ENCODE measurements at regions not wholly inside any gene's neighbourhood (a gene's known extent, or its start where the extent isn't known, plus 50 kb on each side); places are given as distances from the start of the nearest gene placed in this dataset.

- TF ChIP-seq EZH2 (IDR thresholded peaks at IDR 0.05; ENCODE audit: insufficient read depth, low read length) = no peak
- TF ChIP-seq CTCF (IDR thresholded peaks at IDR 0.05; ENCODE audit: insufficient read depth, low read depth, low read length) = no peak
Measured at GRCh38 chr1:234987415-234988154, 141.1 kb downstream of the TOMM20 start.

Measured in astrocyte (in vitro differentiated cells and primary cell).